GM21723 (cell line): ENCODE measurements at regions not wholly inside any gene's neighbourhood (a gene's known extent, or its start where the extent isn't known, plus 50 kb on each side); places are given as distances from the start of the nearest gene placed in this dataset.
"Not testable (repeated sequence)": the region's sequence is repeated elsewhere in the genome, so short reads cannot be mapped to it uniquely, and the experiment has no call there.

Experiments used
- ATAC-seq: cut with Tn5 transposase; IDR thresholded peaks from one replicate; pipeline ENCODE4 v1.9.1; 2021; ENCODE audit warnings: mild to moderate bottlenecking, moderate library complexity; ENCODE audit not compliant: unreplicated experiment

DNA sequence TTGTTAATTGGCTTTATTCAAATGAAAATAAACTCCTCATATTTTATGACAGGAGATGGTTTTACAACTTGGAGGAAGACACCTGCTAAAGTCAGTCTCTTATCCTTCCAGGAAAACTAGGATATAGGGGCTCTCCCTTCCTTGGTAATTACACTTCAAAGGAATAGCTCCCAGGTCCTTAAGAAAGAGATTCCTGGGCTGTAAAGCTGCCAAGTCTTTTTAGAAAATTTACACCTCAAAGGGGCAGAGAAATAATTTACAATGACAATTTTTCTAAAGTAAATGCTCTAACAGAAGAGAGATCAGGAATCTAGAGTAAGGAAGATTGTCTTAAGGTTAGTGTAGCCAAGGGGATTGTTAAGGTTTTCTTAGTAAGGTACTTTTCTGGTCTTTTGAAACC lies 1359.0 kb downstream of the OLFM4 start:
- ATAC-seq = no peak

DNA sequence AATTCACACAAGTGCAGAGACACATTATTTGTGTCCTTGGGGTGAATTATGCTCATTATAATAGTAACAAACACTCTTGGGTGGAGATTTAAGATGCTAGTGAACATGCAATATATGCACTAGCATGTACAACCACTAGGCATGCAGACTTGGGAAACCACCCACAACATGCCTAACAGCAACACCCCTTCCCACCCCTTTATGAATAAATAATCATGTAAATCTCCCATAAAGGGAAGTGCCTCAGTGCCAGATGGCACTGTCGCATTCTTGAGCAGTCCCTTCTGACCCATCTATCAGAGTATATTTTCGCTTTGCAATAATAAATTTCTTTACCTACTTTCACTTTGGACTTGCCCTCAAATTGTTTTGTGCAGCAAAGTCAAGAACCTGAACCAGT lies 1362.2 kb downstream of the OLFM4 start:
- ATAC-seq = no peak

DNA sequence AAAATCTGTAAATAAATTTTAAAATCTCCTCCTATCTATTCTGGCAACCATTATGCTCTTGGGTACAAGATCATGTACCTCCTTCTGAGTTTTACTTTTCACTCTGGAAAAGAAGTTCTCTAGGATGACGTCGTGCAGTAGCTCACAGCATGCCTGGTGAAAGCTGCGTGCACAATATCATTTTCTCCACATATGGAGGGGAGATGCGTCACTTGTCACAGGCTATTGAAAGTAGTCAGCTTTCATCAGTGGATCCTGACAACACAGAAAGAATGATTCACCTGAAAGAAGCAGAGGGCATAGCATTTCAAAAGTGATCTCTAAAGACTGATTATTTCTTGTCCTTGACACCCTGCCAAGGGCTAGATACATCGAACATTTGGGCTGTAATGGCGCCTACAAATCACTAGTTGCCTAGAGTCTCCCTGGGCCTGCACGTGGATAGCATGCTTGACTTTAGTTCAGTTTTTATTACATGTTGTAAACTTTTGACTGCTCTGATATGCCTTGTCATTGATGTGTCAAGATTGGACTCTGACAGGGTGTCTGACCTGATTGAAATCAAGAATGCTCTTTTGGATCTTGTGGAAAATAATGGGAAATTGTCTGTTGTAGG lies 1365.6 kb downstream of the OLFM4 start:
- ATAC-seq = no peak

DNA sequence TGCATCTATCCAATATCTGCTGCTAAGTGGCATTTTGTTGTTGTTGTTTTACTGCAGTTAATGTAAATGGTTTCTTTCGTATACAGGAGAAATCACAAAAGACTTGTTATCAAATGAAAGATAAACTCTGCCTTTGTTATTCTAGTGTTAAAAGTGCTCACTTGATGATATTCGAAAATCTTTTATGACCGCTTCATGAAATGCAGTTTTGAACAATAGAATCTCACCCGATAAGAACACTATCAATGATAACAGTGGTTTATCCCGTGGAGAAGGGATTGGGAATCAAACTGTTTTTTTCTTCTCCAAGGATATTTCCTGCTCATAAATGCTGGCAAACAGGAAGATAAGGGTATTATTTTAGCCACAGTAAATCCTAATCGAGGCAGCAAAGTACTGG lies 1366.3 kb downstream of the OLFM4 start:
- ATAC-seq = no peak

DNA sequence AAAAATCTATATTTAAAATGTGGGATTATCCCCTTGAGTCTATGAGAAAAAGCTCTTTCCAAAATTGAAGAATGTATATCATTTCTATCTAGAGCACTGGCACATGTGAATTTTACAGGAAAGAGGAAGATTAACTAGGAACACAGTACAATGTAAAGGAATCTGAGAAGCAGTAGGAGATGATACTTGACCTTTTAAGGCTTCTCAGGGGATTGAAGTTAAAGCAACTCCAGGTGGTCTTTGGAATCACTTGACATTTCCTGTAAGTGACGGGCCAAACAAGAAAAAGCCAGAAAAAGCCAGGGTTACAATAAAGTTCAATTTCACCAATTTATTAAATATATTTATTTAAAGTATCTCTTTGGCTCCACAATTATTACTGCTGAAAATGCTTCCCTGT lies 1373.9 kb downstream of the OLFM4 start:
- no peak for ATAC-seq

DNA sequence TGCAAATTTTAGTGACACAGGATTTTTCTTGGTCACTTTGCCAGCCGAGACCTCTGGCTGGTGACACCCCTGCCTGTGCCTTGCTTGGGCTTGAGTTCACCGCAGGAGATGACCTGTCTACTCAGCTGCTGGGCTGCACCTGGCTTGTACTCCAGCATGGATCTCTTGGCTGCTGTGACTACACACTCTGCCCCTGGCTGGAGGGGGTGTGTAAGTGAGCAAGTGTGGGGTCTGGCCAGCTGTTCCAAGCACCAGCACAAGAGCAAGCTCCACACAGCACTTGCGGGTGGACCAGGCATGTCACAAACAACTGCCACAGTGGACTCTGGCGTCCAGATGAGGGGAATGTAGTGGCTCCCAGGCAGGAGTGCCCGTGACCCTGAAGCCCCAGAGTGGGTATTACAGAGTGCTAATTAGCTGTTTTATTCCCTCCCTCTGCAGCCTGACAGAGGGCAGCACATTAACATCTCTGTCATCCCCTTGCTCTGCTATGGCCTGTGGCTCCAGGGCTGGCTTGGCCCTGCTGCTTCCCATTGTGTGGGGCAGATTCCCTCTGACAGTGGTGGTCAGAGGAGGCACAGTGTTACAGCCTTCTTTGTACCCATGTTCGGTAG lies 1387.2 kb downstream of the OLFM4 start:
- no peak for ATAC-seq

DNA sequence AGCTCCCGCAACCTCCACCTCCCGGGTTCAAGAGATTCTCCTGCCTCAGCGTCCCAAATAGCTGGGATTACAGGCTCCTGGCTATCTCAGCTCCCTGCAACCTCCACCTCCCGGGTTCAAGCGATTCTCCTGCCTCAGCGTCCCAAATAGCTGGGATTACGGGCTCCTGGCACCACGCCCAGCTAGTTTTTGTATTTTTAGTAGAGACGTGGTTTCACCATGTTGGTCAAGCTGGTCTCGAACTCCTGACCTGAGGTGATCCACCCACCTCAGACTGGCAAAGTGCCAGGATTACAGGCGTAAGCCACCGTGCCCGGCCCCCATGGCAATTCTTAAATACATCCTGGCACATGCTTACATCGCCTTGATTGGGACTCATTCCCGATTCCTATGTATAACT lies 1394.3 kb downstream of the OLFM4 start:
- not testable (repeated sequence) for ATAC-seq

DNA sequence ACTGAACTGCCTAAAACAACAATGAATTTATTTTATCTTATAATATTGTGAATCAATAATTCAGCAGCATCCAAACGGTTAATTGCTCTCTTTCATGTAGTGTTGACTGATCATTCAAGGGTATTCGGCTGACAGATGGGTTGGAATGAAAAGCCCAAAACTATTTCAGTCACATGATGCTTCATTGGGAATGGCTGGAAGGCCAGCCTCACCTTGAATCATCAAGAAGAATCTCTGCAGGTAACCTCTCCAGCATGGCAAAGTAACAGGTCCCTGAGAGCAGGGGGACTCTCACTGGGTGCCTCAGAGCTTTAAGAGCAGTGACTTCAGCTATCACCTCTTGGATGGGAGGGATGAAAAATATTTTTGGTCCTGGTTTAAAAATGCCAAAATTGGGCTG lies 1395.7 kb downstream of the OLFM4 start:
- ATAC-seq = no peak

DNA sequence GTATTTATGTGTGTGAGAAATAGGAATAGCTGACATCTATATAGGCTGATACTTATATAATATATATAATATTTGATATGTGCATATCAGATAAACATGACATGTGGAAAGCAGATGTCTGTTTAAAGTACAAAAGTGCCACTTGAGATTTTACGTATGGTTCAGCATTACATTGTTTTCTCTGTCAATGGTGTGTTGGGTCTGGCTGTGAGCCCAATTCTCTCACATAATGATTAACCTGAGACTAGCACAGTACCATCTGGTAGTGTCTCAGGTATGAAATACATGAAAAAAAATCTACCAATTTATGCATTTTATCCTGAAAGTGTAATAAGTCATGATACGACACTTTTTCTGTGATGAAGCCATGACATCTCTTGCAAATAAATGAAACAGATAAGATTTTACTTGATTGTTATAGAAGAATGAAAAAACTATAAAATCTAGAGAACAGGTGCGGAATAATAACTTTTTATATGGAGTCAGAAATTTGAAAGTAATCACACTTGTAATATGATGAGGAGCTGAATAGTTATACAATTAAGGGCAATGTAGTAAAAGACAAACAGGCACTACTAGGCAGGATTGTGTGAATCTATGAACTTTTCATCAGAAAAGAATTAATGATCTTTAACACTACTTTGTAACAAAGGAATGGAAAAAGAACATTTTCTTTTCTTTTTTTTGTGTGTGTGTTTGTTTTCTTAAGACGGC lies 1405.0 kb downstream of the OLFM4 start:
- no peak for ATAC-seq

DNA sequence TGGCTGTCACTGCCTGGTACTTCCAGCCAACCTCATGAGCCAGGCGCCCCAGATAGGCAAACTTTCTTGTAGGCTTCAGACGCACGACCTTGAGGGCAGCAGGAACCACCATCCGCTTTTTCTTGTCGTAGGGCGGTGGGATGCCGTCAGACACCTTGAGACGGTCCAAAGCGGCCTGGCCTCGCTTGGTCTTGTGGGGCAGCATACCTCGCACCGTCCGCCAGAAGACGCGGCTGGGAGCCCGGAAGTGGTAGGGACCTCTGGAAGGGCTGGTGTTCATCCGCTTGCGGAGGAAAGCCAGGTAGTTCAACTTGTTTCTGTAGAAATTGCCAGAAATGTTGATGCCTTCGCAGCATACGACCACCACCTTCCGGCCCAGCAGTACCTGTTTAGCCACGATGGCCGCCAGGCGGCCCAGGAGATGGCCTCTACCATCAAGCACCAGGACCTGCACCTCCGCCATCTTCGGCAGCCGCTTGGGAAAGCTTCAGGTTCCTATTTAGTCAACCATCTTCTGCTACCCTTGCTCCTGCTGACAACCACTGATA lies 1412.3 kb downstream of the OLFM4 start:
- not testable (repeated sequence) for ATAC-seq

DNA sequence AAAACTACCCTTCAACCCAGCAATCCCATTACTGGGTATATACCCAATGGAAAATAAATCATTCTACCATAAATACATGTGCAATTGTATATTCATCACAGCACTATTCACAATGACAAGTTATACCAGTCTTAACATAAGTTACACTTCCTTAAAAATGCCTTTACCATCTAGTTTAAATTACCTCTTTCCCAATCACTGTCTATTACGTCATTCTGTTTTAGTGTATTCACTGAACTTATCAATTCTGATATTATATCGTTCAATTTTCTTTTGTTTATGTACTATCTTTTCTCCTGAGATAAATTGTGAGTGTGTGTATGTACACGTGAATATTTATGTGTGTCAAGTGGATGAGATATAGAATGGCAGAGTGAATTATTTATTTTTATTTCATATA lies 1416.8 kb downstream of the OLFM4 start:
- no peak for ATAC-seq

DNA sequence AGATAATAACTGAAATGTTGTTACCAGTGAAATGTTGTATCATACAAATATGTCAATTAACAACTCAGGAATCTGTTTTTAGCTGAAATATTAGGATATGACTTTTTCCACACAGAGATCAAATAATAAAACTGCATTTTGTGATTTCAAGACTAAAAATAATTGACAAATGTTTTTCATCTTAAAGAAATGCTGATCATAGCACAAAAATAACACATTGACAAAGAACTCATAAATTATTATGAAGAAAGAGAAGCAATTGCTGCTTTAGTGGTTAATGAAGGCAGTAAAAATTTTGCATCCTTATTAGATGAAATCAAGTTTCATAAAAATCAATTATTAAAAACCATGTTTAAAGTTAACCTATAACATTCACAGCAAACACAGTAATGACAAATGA lies 1417.3 kb downstream of the OLFM4 start:
- no peak for ATAC-seq

DNA sequence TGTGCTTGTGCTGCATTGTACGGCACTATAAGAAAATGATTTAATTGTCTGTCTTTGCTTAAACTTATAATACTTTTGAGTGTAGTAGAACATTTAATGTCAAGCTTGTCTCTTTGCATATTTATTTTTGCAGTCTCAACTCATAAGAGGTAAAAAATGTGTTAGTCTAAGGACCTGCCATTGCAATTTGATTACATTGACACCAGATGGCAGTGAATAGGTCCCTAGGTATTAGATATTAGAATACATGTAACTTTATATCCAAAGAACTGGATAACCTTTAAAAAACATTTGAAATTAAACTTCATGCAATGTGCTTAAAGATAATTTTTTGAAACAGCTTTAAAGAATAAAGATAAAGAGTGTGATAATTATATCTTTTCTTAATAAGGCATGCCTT lies 1421.3 kb downstream of the OLFM4 start:
- ATAC-seq = no peak

DNA sequence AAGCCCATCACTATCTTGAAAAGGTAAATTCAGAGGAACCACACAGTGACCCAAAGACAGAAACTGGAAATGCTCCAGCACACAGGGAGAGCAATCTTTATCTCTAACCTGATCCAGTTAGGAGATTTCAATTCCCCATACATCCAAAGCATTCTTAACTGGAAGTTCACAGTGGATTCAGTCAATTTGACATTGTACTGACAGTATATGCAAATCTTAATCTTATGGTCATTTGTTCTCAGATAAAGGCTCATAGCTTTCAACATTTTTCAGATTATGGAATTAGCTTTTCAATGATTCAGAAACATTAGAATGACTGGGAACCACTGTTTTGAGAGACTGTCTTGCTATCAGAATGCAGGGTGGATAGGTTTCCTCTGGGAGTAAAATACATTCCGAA lies 1455.6 kb downstream of the OLFM4 start:
- no peak for ATAC-seq

DNA sequence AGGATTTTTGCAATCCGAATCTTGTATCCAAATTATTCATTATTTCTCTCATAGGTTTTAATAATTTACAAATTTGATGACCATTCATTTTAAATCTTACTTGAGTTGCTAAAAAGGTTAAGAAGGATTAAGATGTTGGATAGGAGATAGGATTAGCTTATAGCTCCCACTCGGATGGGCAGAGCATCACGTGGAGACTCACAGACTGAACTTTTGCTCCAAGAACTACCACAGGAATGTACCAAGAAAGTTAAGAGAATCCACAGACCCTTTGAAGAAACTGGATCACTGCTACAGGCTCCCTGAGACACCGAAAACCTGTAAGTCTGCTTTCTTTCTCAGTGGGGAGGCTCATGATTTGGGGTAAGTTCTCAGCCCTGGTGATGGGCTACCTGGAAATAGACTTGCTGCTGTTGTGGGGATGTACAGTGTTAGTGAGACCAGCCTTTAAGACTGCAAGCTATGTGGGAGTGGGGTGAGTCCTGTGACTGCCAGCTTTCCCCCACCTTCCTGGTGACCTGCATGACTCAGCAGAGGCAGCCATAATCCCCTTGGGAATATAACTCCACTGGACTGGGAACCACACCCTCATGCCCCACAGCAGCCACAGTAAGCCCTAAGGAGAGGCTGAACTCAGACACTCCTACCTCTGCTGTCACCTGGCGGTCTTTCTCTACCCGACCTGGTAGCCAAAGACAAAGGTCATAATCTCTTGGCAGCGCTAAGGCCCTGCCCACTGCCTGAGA lies 1458.0 kb downstream of the OLFM4 start:
- no peak for ATAC-seq

DNA sequence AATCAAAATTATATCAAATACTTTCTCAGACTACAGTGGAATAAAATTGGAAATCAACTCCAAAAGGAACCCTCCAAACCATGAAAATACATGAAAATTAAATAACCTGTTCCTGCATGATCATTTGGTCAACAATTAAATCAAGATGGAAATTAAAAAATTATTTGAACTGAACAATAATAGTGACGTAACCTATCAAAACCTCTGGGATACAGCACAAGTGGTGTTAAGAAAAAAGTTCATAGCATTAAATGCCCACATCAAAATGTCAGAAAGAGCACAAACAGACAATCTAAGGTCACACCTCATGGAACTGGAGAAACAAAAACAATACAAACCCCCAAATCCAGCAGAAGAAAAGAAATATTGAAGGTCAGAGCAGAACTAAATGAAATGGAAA lies 1460.7 kb downstream of the OLFM4 start:
- no peak for ATAC-seq

DNA sequence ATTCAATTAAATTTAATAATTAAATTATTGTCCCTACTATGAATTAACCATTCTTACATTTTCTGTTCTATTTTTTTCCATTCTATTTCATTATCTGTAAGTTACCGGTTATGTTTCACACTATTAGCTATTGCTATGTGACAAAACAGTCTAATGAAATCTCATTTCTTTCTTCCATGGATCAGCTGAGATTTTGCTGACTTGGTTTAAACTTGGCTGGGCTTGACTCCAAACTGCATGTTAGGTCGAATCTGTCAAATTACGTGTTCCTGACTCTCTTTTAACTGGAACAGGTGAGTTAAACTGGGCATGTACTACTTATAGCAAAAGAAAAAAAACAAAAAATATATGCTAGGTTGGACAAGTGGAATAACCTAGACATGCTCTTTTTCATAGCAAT lies 1464.4 kb downstream of the OLFM4 start:
- no peak for ATAC-seq

DNA sequence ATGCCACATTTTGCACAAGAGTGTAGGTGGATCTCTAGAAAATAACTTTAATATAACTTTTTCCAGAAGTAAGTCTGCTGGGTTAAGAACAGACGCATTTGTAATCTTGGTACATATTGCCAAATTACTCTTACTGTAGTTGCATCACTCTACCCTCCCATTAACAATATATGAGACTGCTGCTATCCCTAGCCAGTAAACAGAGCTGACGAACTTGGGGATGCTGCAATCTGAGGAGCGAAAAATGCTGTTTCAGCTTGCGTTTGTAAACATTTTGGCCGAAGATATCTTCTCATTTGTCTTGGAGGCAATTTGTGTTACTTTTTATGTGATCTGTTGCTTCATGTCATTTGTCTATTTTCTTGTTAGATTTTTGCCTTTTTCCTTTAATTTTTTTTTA lies 1482.8 kb downstream of the OLFM4 start:
- ATAC-seq = no peak

DNA sequence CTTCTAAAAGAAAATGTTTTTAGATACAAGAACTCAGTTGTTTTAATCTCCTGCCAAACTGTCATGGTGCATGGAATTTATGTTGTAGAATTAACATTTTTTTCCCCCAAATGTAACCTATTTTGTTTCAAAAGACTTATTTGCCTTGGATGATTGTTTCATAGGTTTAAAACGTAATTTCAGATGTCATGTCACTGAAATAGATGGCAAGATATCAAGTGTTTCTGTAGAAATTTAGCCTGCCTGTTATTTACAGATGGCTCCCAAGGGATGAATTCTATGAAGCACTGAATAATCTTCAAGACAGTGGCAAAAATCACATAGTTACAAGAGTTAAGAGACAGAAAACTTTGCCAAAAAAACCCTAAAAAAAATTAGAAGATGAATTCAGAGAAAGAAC lies 1484.6 kb downstream of the OLFM4 start:
- no peak for ATAC-seq

DNA sequence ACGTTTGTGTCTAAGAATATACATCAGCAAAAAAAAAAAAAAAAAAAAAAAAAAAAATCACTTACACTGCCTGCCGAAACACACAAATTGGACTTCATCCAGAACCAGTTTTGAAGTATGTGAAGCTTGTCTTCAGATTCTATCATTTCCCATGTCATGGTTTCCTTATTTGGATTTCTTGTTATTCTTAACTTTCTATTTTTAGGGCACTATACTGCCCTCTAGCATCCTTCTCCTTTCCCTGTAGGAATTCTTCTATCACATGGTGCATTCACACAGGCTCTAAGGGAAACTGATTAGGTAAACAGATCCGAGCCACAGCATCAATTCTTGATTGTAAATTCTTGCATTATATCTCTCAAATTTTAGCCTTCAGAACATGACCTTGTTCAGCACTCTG lies 1507.5 kb downstream of the OLFM4 start:
- no peak for ATAC-seq

DNA sequence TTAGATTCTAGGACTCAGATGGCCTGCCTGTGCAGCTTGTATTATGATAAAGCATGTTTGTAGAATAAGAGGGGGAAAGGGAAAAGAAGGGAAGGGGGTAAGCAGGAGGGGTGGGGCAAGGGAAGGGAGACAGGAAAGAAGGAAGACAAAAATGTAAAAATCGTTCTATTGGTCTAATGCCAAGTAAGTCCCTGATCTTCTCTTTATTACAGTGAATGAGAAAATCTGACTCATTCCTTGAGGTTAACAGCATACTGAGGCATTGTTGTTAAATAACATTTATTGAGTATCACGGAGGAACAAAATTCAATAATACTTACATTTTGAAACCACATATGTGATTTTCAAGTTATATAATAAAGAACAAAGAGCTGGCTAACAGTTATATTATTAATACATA lies 1534.7 kb downstream of the OLFM4 start:
- no peak for ATAC-seq

DNA sequence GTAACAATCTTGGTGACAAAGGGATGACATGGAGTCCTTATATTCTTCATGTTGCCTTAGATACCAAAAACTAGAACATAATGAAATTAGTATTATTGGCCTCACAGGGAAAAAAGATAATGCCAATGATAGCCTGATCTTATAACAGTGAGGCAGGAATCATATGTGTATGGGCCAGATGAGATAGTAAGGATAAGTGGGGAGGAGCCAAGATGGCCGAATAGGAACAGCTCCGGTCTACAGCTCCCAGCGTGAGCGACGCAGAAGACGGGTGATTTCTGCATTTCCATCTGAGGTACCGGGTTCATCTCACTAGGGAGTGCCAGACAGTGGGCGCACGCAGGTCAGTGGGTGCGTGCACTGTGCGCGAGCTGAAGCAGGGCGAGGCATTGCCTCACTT lies 1543.4 kb downstream of the OLFM4 start:
- not testable (repeated sequence) for ATAC-seq
